GM19397 (cell line): ENCODE measurements at regions not wholly inside any gene's neighbourhood (a gene's known extent, or its start where the extent isn't known, plus 50 kb on each side); places are given as distances from the start of the nearest gene placed in this dataset.
"Not testable (repeated sequence)": the region's sequence is repeated elsewhere in the genome, so short reads cannot be mapped to it uniquely, and the experiment has no call there.

ENCODE experiments used
- ATAC-seq: cut with Tn5 transposase; IDR thresholded peaks from one replicate; pipeline ENCODE4 v1.9.1; 2021; ENCODE audit warnings: mild to moderate bottlenecking, moderate library complexity; ENCODE audit not compliant: unreplicated experiment

- no peak for ATAC-seq
Measured at GRCh38 chr7:37545619-37546534, 97.2 kb upstream of the ELMO1 start.

DNA sequence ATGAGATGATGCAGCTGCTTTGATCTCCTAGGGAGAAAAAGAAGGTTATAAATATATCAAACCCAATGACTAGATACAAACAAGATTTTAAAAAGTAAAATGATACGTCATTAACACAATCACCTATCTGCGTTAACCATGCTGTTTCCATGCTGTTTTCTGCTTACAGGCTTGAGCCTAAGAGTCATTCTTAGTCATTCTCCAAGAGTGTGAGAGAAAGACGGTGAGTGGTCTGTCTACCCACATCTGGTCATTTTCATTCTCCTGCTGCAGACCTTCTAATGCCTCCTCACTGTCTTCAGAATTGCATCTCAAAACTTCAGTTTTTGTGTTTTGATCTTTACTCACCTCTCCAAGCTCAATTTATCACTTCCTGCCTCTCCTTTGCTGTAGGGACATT is 98.0 kb upstream of the ELMO1 start:
- ATAC-seq: no peak

DNA sequence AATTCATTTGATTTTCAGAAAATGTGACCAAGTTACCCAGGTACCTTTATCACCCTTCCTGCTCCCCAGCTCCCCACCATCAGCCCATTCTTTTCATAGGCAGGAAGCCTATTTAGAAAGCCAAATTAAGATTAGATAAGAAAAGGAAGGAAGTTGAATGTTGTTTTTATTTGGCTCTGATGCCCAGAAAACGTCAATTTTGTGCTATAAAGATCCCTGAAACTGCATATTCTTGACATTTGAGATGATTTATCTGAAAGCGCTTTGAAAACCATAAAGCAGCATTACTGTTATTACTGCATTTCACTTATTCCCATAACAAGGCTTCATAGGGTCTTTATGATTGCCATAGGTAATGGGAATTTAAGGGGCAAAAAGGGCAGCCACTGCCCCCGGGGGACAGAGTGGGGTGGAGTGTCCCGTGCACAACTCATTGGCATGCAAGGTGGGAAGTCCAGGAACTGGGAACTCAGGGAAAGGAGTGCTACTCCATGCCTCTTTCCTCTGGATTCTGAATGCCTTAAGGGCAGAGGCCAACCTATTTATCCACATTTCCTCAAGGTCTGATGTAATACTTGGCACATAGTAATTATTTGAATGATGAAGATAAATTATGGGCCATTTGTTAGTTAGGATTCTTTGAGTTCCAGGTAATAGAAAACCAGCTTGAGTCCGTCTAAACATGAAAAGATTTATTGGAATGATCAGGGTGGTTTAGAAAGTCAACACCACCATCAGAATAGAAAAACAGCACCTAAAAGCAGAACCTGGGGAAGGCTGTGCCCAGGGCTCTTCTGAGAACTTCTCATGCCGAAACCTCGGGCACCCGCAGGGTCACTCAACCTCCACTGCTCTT is 100.6 kb upstream of the ELMO1 start:
- no peak for ATAC-seq

GRCh38 chr7:37550426-37550825 is 101.8 kb upstream of the ELMO1 start:
- no peak for ATAC-seq

DNA sequence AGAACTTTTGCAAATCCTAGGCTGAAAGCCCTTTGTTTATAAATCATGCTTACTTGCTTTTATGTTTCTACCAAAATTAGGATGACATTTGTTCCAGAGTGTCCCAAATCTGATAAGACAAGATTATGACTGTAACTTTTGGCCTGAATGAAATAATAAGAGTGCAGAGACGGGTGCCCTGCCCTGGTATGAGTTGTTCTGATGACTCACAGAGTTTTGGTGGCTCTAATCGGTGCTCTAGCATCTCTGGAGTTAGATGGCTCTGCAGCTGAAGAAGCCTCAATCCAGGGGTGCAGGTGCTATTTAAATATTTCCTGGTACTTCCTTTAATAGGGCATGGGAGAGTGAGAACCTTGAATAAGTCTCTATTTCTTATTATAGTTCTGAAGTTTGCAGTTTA is 102.2 kb upstream of the ELMO1 start:
- no peak for ATAC-seq

GRCh38 chr7:37552030-37552429 is 103.4 kb upstream of the ELMO1 start:
- no peak for ATAC-seq

- ATAC-seq: not testable (repeated sequence)
Measured at GRCh38 chr7:37552439-37552838, 103.8 kb upstream of the ELMO1 start.

DNA sequence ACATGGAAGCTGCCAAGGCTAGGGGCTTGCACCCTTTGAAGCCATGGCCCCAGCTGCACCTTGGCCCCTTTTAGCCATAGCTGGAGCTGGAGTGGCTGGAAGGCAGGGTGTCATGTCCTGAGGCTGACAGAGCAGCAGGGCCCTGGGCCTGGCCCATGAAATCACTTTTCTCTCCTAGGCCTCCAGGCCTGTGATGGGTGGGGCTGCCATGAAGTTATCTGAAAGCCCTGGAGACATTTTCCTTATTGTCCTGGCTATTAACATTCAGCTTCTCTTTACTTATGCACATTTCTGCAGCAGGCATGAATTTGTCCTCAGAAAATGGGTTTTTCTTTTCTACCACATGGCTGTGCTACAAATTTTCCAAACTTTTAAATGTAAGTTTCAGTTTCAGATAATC is 106.9 kb upstream of the ELMO1 start:
- ATAC-seq: no peak

- ATAC-seq: no peak
Measured at GRCh38 chr7:37557571-37558209, 109.0 kb upstream of the ELMO1 start.

DNA sequence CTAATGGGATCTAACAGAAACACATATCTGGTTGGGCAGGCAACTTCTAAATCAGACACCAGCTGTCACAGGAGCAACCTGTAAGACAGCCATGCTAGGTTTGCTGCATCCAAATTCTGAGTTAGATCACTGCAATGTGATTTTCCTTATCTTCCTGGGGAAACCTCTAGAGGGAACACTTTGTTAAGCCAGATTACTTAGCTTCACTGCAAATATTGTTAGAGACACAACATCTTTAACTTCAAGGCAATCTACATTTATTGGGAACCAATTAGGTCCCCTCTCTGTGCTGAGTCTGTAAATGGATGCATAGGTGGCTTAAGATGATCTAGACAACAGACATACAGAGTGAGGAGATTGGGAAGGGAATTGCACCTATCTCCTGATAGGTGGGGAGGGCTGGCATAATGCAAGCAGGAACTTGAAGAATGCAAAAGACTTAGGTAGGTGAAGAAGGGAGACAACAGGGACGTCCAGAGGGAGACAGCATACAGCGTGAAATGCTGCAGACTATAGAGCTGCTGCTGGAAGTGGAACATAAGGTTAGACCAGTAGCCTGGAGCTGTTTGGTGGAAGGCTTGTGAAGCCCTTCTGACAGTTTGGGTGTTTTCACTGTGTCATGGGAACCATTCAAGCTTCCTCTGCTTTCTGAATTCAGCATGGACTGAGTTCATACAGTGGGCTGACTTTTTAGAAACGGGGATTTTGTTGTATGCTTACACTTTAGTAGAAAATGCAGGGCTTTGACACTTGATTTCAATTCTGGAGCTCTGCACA is 109.8 kb upstream of the ELMO1 start:
- ATAC-seq: no peak

- no peak for ATAC-seq
Measured at GRCh38 chr7:37570145-37570544, 113.4 kb upstream of the GPR141 start.

DNA sequence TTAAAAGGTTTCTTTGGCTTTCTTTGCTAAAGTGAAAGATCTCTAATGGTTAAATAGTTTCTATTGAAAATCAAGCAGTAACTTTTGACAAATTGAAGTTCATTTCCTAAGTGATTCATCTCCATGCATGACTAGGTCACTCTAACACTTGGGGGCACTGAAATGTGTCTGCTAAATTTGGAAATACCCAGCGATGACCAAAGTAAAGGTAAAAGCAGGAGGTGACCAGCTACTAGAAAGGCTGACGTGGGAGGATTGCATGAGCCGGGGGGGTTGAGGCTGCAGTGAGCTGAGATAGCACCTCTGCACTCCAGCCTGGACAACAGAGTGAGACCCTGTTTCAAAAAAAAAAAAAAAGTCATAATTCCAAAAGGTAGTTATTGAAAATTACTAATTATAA is 111.8 kb upstream of the GPR141 start:
- no peak for ATAC-seq

- no peak for ATAC-seq
Measured at GRCh38 chr7:37577412-37577811, 106.2 kb upstream of the GPR141 start.

DNA sequence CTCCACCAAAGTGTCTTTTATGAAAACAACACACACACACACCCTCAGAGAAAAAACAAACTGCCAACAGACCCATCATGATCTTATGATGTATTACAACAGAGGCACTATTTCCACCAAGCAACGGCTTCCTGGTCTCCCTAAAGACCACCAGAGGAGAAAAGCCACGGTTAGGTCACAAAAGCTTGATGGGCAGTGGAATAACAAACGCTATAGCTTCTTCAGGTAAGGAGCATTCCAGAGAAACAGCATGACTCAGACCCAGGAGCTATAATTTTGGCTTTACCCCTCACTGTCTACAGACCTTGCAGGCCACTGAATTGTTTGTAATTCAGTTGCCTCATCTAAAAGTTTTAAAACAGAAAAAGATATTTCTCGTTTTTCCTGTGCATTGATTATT is 105.7 kb upstream of the GPR141 start:
- ATAC-seq: no peak

DNA sequence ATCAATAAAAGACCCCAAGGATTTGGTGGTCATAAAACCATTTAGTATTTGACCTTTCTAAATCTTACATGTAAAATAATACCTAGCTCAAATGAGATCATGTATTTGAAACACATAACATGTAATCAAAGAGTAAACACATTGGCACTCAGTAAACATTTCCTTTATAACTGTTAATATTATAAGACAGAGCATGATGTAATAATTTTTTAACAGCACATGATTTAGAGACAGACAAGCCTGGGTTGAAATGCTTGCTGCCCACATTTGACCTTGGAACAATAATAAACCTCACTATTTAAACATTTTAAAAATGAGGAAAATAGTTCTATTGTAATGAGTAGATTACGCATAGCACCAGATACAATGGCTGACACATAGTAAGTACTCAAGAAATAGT is 105.2 kb upstream of the GPR141 start:
- ATAC-seq: no peak

- ATAC-seq: no peak
Measured at GRCh38 chr7:37580376-37580775, 103.2 kb upstream of the GPR141 start.

GRCh38 chr7:37584651-37585463 is 98.7 kb upstream of the GPR141 start:
- not testable (repeated sequence) for ATAC-seq

DNA sequence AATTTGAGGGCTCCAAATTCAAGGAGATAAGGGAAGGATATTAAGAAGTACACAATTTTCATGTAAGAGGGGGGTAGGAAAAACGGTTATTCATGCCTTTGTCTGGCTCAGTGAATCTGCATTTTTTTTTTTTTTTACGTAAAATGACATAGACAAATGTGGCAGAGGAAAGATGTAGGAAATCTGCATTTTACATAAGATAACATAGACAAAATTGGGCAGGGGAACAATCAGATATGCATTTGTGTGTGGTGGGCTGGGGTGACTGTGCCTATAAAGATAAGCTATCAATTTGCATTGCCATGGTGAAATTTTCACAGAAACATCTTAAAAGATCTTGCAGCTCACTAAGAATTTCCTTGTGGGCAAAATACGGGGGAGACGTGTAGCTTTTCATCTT is 92.7 kb upstream of the GPR141 start:
- no peak for ATAC-seq

- no peak for ATAC-seq
Measured at GRCh38 chr7:37592366-37592765, 91.2 kb upstream of the GPR141 start.

GRCh38 chr7:37594602-37595001 is 89.0 kb upstream of the GPR141 start:
- ATAC-seq: no peak
